Mucosa of descending colon (tissue), 3 donors: ENCODE measurements at regions not wholly inside any gene's neighbourhood (a gene's known extent, or its start where the extent isn't known, plus 50 kb on each side); places are given as distances from the start of the nearest gene placed in this dataset.

ENCODE experiments used
- ATAC-seq: fragments of 200-7000 bp; cut with Tn5 transposase; one replicate; pipeline ENCODE4 v1.9.1; 2020; ENCODE audit warnings: mild to moderate bottlenecking, moderate library complexity
- DNase-seq, 3 donors: peaks; one replicate each; pipeline ENCODE4 v3.0.0-alpha.2; 2020
- H3K36me3 ChIP-seq: fragments of 200-600 bp; one replicate; pipeline ENCODE4 v1.8.0; 2021; ENCODE audit warnings: low read depth, mild to moderate bottlenecking
- H3K4me1 ChIP-seq: fragments of 200-600 bp; one replicate; pipeline ENCODE4 v1.8.0; 2021; ENCODE audit warnings: low read depth, mild to moderate bottlenecking
- H3K4me3 ChIP-seq: fragments of 200-600 bp; one replicate; pipeline ENCODE4 v1.8.0; 2021; ENCODE audit warnings: mild to moderate bottlenecking
- H3K9me3 ChIP-seq: fragments of 200-600 bp; one replicate; pipeline ENCODE4 v1.8.0; 2021; ENCODE audit warnings: mild to moderate bottlenecking
- intact Hi-C, 2 donors: fragments of 100-400 bp; cut with DNase I in 1 of 2; cut with micrococcal nuclease in 1 of 2; formaldehyde crosslinking; loops; one replicate each; pipeline versions ENCODE4 v1.11.0 to v1.11.1; 2022; cut with DNase I, micrococcal nuclease
- TF ChIP-seq, protein P1 (sequence below): fragments of 200-600 bp; IDR thresholded peaks from one replicate; pipeline ENCODE4 v1.8.0; 2022; ENCODE audit warnings: antibody characterized with exemption, mild to moderate bottlenecking
- donor health status: DM: no; HTN: no; CAD: no; lungs with moderate emphysema.
- donor health status: DM: no; HTN: no; CAD: no.
- donor health status: DM: no; HTN: yes; CAD: no.

DNA sequence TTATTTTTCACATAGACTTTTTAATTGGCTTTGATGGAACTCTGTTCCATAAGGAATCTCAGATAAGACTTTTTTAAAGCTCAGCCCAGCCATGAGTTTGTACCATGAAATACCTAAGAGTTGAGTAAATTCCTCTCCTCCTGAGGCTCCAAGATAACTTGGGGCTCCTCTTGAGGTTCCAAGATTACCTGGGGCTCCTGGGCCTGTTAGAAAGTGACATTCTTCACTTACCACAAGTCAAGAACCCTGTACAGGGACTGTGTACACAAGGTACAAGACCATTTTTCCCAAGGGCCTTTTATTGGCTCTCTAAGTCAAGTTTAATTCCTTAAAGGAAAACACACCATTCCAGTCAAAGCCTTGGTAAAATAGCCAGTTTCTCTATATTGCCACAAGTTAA, 111.3 kb upstream of the PRR20G start:
- ATAC-seq, result no peak

DNA sequence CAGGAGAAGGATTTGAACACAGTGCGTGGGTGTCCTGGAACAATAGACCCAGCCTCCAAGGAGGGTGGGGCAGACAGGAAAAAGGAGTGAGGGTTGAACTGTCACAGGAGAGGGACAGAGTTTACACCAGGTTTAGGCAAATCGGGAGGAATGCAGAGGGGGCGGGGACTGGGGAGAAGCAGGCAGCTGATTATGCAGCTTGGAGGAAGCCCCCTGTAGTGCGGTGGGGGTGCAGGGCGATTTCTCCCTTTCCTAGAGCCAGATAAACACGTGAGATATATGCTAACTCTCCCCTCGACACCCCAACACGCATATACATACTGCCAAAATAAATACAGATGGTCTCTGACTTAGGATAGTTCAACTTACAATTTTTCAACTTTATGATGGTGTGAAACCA, 108.6 kb upstream of the PRR20G start:
- H3K4me3 ChIP-seq, result no peak overlapping the region
- no peaks in the 10 kb centered on the region for H3K36me3 ChIP-seq
- intact Hi-C loops, result no loop called here
- no peak for ATAC-seq
- H3K9me3 ChIP-seq, result no peaks in the 10 kb centered on the region
- TF ChIP-seq, protein P1, sequence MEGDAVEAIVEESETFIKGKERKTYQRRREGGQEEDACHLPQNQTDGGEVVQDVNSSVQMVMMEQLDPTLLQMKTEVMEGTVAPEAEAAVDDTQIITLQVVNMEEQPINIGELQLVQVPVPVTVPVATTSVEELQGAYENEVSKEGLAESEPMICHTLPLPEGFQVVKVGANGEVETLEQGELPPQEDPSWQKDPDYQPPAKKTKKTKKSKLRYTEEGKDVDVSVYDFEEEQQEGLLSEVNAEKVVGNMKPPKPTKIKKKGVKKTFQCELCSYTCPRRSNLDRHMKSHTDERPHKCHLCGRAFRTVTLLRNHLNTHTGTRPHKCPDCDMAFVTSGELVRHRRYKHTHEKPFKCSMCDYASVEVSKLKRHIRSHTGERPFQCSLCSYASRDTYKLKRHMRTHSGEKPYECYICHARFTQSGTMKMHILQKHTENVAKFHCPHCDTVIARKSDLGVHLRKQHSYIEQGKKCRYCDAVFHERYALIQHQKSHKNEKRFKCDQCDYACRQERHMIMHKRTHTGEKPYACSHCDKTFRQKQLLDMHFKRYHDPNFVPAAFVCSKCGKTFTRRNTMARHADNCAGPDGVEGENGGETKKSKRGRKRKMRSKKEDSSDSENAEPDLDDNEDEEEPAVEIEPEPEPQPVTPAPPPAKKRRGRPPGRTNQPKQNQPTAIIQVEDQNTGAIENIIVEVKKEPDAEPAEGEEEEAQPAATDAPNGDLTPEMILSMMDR, result no peak
- DNase-seq, result peak in 1 of 3 donors; percentile 14
- no peaks in the 10 kb centered on the region for H3K4me1 ChIP-seq

More for the DNA sequence above, 111.3 kb upstream of the PRR20G start:
- intact Hi-C loops, result no loop called here
- Histone ChIP-seq H3K4me3 (no peak overlapping the region), H3K4me1 (no peaks in the 10 kb centered on the region), H3K9me3 (no peaks in the 10 kb centered on the region), H3K36me3 (no peaks in the 10 kb centered on the region)
- no peak for DNase-seq
- TF ChIP-seq, protein P1, result no peak

DNA sequence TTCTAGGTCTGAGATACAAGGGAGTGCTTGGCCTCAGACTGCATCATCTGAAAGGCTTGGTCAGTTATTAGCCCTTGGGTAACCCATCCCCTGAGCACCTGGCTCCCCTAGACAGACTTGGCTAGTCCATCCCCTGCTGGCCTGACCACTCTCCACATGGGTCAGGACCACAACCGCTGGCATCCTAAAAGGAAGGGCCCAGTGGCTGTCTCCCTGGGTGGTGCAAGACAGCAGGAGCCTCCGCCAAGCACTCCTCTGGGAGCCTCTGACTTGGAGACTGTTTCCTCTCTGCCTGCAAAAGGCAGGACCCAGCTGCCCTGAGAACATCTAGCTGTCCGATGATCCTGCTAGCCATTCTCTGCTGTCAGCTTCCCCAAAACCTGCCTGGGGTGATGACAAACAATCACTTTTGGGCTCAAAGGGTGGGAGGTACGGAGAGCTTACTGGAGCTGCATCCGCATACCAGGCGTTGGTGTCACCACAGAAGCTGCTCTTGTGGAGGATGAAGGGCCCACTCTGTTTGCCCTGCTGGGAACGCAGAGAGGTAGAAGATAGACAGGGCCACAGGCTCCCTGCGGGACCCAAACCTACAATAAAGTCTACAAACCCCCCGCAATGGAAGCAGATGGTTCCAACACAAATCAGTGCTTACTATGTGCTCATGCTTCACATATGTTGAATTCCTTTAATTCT, 108.0 kb upstream of the PRR20G start:
- DNase-seq (peak in 1 of 3 donors; percentile 20), ATAC-seq (no peak)
- Histone ChIP-seq H3K4me1 (no peaks in the 10 kb centered on the region), H3K36me3 (no peaks in the 10 kb centered on the region), H3K4me3 (no peak overlapping the region), H3K9me3 (no peaks in the 10 kb centered on the region)
- TF ChIP-seq, protein P1, result no peak
- intact Hi-C loops, result no loop called here

DNA sequence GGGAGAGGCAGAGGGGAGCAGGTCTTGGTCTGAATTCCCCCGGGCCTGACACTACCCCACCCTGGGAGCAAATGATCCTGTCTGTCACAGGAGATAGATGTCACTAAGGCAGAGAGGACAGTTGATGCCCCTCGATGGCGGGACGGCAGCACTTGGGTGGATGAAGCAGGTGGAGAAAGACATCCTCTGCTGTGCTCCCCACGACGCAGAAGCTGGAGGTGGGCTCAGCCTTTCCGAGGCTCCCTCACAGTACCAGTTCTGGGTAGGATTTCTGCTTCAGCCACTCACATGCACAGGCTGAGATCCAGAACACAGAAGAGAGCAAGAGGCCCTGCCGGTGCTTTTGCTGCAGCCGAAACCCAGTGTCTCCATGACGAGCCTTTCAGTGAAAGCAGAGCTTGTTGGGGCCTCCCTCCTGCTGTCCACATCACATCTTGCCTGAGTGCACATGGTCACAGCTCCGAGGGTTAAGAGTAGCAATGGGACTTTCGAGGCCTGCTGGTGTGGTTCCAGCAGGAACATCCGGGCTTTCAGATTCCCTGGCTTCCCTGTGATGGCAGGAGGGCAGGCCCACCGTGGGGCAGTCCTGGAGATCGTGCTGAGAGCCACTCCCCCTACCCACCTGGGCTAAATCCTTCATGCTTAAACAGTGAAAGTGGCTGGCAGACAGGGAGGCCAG, 107.3 kb upstream of the PRR20G start:
- DNase-seq, result peak in 1 of 3 donors; percentile 13
- H3K9me3 ChIP-seq, result no peaks in the 10 kb centered on the region
- H3K4me3 ChIP-seq, result no peak overlapping the region
- intact Hi-C loops, result no loop called here
- TF ChIP-seq, protein P1, result no peak
- no peaks in the 10 kb centered on the region for H3K36me3 ChIP-seq
- ATAC-seq, result no peak
- no peaks in the 10 kb centered on the region for H3K4me1 ChIP-seq

DNA sequence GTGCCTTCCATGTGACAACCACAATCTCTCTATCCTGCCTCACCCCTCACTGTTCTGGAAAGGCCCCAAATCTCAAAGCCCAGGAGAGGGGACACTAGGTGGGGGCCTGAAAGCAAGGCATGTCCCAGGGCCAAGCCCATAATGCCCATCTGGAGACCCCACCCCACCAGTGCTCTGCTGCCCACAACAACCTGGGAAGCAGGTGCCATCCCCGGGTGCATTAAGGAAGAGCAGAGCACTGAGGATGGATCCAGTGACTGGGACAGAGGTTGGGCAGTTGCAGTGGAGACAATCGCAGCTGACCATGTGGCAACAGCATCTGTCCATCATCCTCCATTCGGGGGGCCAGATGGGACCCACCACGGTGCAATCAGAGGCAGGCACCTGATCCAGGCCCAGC, 106.2 kb upstream of the PRR20G start:
- intact Hi-C loops, result no loop called here
- TF ChIP-seq, protein P1, result no peak
- no peaks in the 10 kb centered on the region for H3K9me3 ChIP-seq
- DNase-seq (no peak), ATAC-seq (no peak)
- H3K4me1 ChIP-seq, result no peaks in the 10 kb centered on the region
- no peak overlapping the region for H3K4me3 ChIP-seq
- no peaks in the 10 kb centered on the region for H3K36me3 ChIP-seq
